Liver (tissue), 3 donors: ENCODE measurements at regions not wholly inside any gene's neighbourhood (a gene's known extent, or its start where the extent isn't known, plus 50 kb on each side); places are given as distances from the start of the nearest gene placed in this dataset.

ENCODE experiments used
- EGR1 ChIP-seq, 2 donors: IDR thresholded peaks; 2 replicates each; pipeline ENCODE4 v1.6.1; 2016 to 2018; ENCODE audit warnings: antibody characterized with exemption in 2 of 2, low read depth in 2 of 2
- GABPA ChIP-seq, 2 donors: IDR thresholded peaks in 1 of 2; conservative IDR thresholded peaks in 1 of 2; 2 replicates each; pipeline ENCODE4 v1.6.1; 2016; ENCODE audit warnings: antibody characterized with exemption in 2 of 2, mild to moderate bottlenecking in 1 of 2, moderate library complexity in 1 of 2
- HNF4A ChIP-seq, 2 donors: conservative IDR thresholded peaks; 2 replicates each; pipeline ENCODE4 v1.6.1; 2016; ENCODE audit warnings: antibody characterized with exemption in 2 of 2, mild to moderate bottlenecking in 2 of 2
- JUND ChIP-seq, 2 donors: IDR thresholded peaks; 2 replicates each; pipeline ENCODE4 v1.6.1; 2016; ENCODE audit warnings: antibody characterized with exemption in 2 of 2
- RAD21 ChIP-seq, 2 donors: IDR thresholded peaks; 2 replicates each; pipeline ENCODE4 v1.6.1; 2016; ENCODE audit warnings: antibody characterized with exemption in 2 of 2, mild to moderate bottlenecking in 2 of 2
- TAF1 ChIP-seq: conservative IDR thresholded peaks from 2 replicates; pipeline ENCODE4 v1.6.1; 2016; ENCODE audit warnings: antibody characterized with exemption, mild to moderate bottlenecking
- YY1 ChIP-seq: IDR thresholded peaks from 2 replicates; pipeline ENCODE4 v1.6.1; 2016; ENCODE audit warnings: antibody characterized with exemption, mild to moderate bottlenecking
- TF ChIP-seq, protein P1 (sequence below): fragments of 150-350 bp; IDR thresholded peaks from 2 replicates; pipeline ENCODE4 v1.5.1; 2017; ENCODE audit warnings: improper control_type of control experiment, low read depth, low read length; ENCODE audit not compliant: missing input control
- TF ChIP-seq, protein P2 (sequence below): IDR thresholded peaks from 2 replicates; pipeline ENCODE4 v1.6.1; 2016; ENCODE audit warnings: antibody characterized with exemption, mild to moderate bottlenecking
- TF ChIP-seq, protein P3 (sequence below): IDR thresholded peaks from 2 replicates; pipeline ENCODE4 v1.6.1; 2016; ENCODE audit warnings: antibody characterized with exemption
- TF ChIP-seq, protein P4 (sequence below): IDR thresholded peaks from 2 replicates; pipeline ENCODE4 v1.6.1; 2016; ENCODE audit warnings: antibody characterized with exemption
- donor health status: healthy.
- donor health status: healthy.

DNA sequence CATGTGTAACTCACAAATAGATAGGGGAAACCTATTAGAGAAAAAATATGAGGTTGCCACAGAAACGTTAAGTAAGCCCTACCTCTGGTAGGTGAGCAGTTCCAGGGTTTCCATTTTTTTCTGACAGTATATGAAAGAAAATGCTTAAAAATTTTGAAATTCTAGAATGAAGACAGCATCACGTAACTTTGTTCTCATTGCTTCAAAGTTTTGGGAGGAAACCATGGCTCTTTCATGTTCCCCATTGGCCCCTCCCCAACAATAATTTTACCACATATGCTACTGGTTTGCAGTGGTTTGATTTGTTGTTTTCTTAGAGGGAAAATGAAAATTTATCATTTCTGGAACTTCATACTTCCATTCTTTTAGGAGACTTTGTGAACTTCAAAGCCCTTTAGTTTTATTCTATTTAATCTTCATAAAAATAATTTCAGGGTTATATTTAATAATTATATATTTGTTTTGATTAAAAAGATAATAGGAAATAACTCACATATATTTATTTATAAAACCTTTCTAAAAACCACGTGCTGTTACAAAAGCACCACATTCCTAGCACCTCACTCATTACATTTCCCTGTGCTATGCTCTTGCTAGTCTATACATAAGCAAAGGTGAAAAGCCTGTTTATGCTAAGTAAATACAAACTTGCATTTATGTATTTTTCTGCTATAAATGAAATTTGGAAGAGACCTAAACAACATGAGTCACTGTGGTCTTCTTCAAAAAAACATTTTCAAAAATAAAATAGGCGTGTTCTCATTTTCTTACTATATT is 113.4 kb downstream of the CASP12 start:
- TF ChIP-seq YY1 (no peak), TAF1 (no peak), GABPA (IDR thresholded peaks at IDR 0.05 in 1 of 2, conservative IDR thresholded peaks at IDR 0.05 in 1 of 2) (no peak), JUND (IDR thresholded peaks at IDR 0.05) (no peak), RAD21 (IDR thresholded peaks at IDR 0.05) (no peak), EGR1 (IDR thresholded peaks at IDR 0.05; ENCODE audit: low read depth in 2 of 2) (no peak), HNF4A (conservative IDR thresholded peaks at IDR 0.05) (no peak)
- TF ChIP-seq, protein P1, sequence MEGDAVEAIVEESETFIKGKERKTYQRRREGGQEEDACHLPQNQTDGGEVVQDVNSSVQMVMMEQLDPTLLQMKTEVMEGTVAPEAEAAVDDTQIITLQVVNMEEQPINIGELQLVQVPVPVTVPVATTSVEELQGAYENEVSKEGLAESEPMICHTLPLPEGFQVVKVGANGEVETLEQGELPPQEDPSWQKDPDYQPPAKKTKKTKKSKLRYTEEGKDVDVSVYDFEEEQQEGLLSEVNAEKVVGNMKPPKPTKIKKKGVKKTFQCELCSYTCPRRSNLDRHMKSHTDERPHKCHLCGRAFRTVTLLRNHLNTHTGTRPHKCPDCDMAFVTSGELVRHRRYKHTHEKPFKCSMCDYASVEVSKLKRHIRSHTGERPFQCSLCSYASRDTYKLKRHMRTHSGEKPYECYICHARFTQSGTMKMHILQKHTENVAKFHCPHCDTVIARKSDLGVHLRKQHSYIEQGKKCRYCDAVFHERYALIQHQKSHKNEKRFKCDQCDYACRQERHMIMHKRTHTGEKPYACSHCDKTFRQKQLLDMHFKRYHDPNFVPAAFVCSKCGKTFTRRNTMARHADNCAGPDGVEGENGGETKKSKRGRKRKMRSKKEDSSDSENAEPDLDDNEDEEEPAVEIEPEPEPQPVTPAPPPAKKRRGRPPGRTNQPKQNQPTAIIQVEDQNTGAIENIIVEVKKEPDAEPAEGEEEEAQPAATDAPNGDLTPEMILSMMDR: no peak
- TF ChIP-seq, protein P2, sequence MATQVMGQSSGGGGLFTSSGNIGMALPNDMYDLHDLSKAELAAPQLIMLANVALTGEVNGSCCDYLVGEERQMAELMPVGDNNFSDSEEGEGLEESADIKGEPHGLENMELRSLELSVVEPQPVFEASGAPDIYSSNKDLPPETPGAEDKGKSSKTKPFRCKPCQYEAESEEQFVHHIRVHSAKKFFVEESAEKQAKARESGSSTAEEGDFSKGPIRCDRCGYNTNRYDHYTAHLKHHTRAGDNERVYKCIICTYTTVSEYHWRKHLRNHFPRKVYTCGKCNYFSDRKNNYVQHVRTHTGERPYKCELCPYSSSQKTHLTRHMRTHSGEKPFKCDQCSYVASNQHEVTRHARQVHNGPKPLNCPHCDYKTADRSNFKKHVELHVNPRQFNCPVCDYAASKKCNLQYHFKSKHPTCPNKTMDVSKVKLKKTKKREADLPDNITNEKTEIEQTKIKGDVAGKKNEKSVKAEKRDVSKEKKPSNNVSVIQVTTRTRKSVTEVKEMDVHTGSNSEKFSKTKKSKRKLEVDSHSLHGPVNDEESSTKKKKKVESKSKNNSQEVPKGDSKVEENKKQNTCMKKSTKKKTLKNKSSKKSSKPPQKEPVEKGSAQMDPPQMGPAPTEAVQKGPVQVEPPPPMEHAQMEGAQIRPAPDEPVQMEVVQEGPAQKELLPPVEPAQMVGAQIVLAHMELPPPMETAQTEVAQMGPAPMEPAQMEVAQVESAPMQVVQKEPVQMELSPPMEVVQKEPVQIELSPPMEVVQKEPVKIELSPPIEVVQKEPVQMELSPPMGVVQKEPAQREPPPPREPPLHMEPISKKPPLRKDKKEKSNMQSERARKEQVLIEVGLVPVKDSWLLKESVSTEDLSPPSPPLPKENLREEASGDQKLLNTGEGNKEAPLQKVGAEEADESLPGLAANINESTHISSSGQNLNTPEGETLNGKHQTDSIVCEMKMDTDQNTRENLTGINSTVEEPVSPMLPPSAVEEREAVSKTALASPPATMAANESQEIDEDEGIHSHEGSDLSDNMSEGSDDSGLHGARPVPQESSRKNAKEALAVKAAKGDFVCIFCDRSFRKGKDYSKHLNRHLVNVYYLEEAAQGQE: no peak
- TF ChIP-seq, protein P3, sequence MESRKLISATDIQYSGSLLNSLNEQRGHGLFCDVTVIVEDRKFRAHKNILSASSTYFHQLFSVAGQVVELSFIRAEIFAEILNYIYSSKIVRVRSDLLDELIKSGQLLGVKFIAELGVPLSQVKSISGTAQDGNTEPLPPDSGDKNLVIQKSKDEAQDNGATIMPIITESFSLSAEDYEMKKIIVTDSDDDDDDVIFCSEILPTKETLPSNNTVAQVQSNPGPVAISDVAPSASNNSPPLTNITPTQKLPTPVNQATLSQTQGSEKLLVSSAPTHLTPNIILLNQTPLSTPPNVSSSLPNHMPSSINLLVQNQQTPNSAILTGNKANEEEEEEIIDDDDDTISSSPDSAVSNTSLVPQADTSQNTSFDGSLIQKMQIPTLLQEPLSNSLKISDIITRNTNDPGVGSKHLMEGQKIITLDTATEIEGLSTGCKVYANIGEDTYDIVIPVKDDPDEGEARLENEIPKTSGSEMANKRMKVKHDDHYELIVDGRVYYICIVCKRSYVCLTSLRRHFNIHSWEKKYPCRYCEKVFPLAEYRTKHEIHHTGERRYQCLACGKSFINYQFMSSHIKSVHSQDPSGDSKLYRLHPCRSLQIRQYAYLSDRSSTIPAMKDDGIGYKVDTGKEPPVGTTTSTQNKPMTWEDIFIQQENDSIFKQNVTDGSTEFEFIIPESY: no peak
- TF ChIP-seq, protein P4, sequence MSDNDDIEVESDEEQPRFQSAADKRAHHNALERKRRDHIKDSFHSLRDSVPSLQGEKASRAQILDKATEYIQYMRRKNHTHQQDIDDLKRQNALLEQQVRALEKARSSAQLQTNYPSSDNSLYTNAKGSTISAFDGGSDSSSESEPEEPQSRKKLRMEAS: no peak
